C4-2B (cell line): ENCODE measurements at regions not wholly inside any gene's neighbourhood (a gene's known extent, or its start where the extent isn't known, plus 50 kb on each side); places are given as distances from the start of the nearest gene placed in this dataset.

Source experiments
- CTCF ChIP-seq: fragments of 450-650 bp; conservative IDR thresholded peaks from 2 replicates; pipeline ENCODE4 v1.5.1; 2017; ENCODE audit warnings: mild to moderate bottlenecking
- ZFX ChIP-seq: fragments of 450-650 bp; IDR thresholded peaks from 2 replicates; pipeline ENCODE4 v1.6.1; 2017

DNA sequence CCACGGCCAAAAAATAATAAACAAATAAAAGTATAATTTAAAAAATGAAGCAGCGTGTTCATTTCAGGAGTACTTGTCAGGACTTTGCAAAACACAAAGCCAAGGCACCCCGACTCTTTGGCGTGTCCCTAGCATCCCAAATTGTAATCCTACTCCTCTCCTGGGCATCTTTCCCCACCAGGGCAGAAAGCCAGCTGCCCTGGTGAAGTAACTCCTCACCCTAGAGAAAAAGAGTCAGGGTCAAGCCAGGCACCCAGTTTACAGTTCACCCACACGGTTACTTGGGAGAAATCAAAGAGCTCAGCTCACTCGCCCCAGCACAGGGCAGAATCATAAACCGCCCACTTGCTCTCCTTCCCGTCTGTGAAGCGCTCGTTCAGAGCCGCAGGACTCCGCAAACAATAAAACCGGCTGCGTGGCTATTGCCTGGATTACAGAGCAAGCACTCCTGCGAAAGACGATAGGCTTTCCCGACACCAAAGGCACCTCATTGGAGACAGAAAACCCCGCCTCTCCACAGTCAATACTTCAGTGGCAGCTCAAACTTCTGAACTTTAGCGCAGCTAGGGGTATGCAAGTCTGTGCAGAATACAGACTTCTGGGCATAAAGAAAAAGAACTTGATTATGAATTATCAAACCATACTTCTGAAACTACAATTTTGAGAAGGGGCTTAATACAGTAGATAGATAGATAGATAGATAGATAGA, 73.0 kb upstream of the NHSL1 start:
- TF ChIP-seq CTCF = no peak
- TF ChIP-seq ZFX = no peak
